Coronary artery (tissue), 2 donors: ENCODE measurements at regions not wholly inside any gene's neighbourhood (a gene's known extent, or its start where the extent isn't known, plus 50 kb on each side); places are given as distances from the start of the nearest gene placed in this dataset.
"Not testable (repeated sequence)": the region's sequence is repeated elsewhere in the genome, so short reads cannot be mapped to it uniquely, and the experiment has no call there.

ENCODE experiments used
- DNase-seq: peaks from one replicate; pipeline ENCODE4 v3.0.0-alpha.2; 2017; ENCODE audit warnings: low spot score
- H3K27ac ChIP-seq, 2 donors: fragments of 200-600 bp; sonication (generic); one replicate each; pipeline ENCODE4 v1.5.1; 2016 to 2019
- H3K4me3 ChIP-seq: fragments of 200-600 bp; sonication (generic); 2 replicates; pipeline ENCODE4 v1.5.1; 2016; ENCODE audit warnings: mild to moderate bottlenecking, moderate library complexity
- CTCF ChIP-seq: fragments of 200-600 bp; sonication (generic); IDR thresholded peaks from one replicate; pipeline ENCODE4 v1.5.1; 2019; ENCODE audit warnings: antibody characterized with exemption

- no peak for DNase-seq
- TF ChIP-seq CTCF = no peak
- Histone ChIP-seq H3K27ac (no peak overlapping the region), H3K4me3 (no peak overlapping the region)
Observed at GRCh38 chr16:65698791-65699321, 577.0 kb upstream of the CDH11 start.

GRCh38 chr16:65697521-65697920 is 575.7 kb upstream of the CDH11 start:
- H3K27ac ChIP-seq = no peak overlapping the region
- H3K4me3 ChIP-seq = no peak overlapping the region
- no peak for DNase-seq
- TF ChIP-seq CTCF = no peak

GRCh38 chr16:65697065-65697464 is 575.2 kb upstream of the CDH11 start:
- DNase-seq = no peak
- H3K4me3 ChIP-seq = no peak overlapping the region
- no peak for TF ChIP-seq CTCF
- H3K27ac ChIP-seq = no peak overlapping the region

- not testable (repeated sequence) for DNase-seq, H3K27ac ChIP-seq, H3K4me3 ChIP-seq
Observed at GRCh38 chr16:65691846-65692245, 570.0 kb upstream of the CDH11 start.

- Histone ChIP-seq H3K4me3 (no peak overlapping the region), H3K27ac (no peak overlapping the region)
- no peak for TF ChIP-seq CTCF
- no peak for DNase-seq
Observed at GRCh38 chr16:65689726-65690125, 567.9 kb upstream of the CDH11 start.

- no peak overlapping the region for H3K4me3 ChIP-seq
- DNase-seq = no peak
- no peak overlapping the region for H3K27ac ChIP-seq
- TF ChIP-seq CTCF = no peak
Observed at GRCh38 chr16:65688301-65688700, 566.4 kb upstream of the CDH11 start.

GRCh38 chr16:65684230-65684629 is 562.4 kb upstream of the CDH11 start:
- Histone ChIP-seq H3K4me3 (no peak overlapping the region), H3K27ac (no peak overlapping the region)
- DNase-seq = no peak
- no peak for TF ChIP-seq CTCF

- Histone ChIP-seq H3K4me3 (no peak overlapping the region), H3K27ac (no peak overlapping the region)
- no peak for DNase-seq
- no peak for TF ChIP-seq CTCF
Observed at GRCh38 chr16:65681406-65681805, 559.5 kb upstream of the CDH11 start.
